ENCODE measurements at regions not wholly inside any gene's neighbourhood (a gene's known extent, or its start where the extent isn't known, plus 50 kb on each side); places are given as distances from the start of the nearest gene placed in this dataset.

GRCh38 chr9:107615321-107615720 lies 125.8 kb upstream of the KLF4 start:
- Histone ChIP-seq H4K20me1 (replicated peaks; ENCODE audit: insufficient read depth) (no peaks in the 10 kb centered on the region), H3F3A (replicated peaks; ENCODE audit: low read depth) (no peaks in the 10 kb centered on the region), H3K4me1 (ENCODE audit: insufficient read depth) (no peaks in the 10 kb centered on the region), H3K27me3 (ENCODE audit: insufficient read depth) (no peaks in the 10 kb centered on the region), H3K9me2 (ENCODE audit: insufficient read depth) (peaks cover 11% of the 10 kb centered on the region; the same call in 1 of the 2 replicates), H2AFZ (no peak overlapping the region), H3K27ac (ENCODE audit: low read depth) (no peak overlapping the region), H3K4me2 (no peak overlapping the region), H3K79me2 (replicated peaks; ENCODE audit: insufficient read depth) (no peaks in the 10 kb centered on the region), H3K4me3 (no peak overlapping the region), H3K36me3 (ENCODE audit: insufficient read depth) (no peaks in the 10 kb centered on the region)
- DNase-seq (ENCODE audit: low spot score) (no peak), ATAC-seq (no peak)
- no peak overlapping the region for H3K27ac Mint-ChIP-seq
- H3K4me3 Mint-ChIP-seq, result no peak overlapping the region
- H3K9me3 Mint-ChIP-seq, result no peaks in the 10 kb centered on the region
- no peaks in the 10 kb centered on the region for H3K4me1 Mint-ChIP-seq
- H3K36me3 Mint-ChIP-seq (ENCODE audit: low read depth), result no peaks in the 10 kb centered on the region
- H3K27me3 Mint-ChIP-seq (ENCODE audit: insufficient read depth, low read depth, poor library complexity), result peaks cover 4% of the 10 kb centered on the region
- no peak for TF ChIP-seq POLR2AphosphoS5 (IDR thresholded peaks at IDR 0.05; ENCODE audit: low read depth)
- TF ChIP-seq JUNB (IDR thresholded peaks at IDR 0.05; ENCODE audit: unreplicated experiment), result no peak
- no peak for TF ChIP-seq ETS1 (IDR thresholded peaks at IDR 0.05)
- TF ChIP-seq EZH2 (IDR thresholded peaks at IDR 0.05; ENCODE audit: low read depth, unreplicated experiment), result no peak
- TF ChIP-seq ZNF331 (CRISPR knock-in tag; IDR thresholded peaks at IDR 0.05; ENCODE audit: low read depth), result no peak
- no peak for TF ChIP-seq ZNF462 (CRISPR knock-in tag; IDR thresholded peaks at IDR 0.05)
- no peak for TF ChIP-seq REST (IDR thresholded peaks at IDR 0.05; ENCODE audit: unreplicated experiment)
- TF ChIP-seq ZNF114 (CRISPR knock-in tag; IDR thresholded peaks at IDR 0.05), result no peak
- TF ChIP-seq CTCF (conservative IDR thresholded peaks at IDR 0.05; ENCODE audit: low read depth in 2 of 2), result no peak
- TF ChIP-seq EZH2phosphoT487 (IDR thresholded peaks at IDR 0.05; ENCODE audit: unreplicated experiment), result no peak
- TF ChIP-seq CREB1 (CRISPR knock-in tag; IDR thresholded peaks at IDR 0.05; ENCODE audit: low read depth), result no peak
- no peak for TF ChIP-seq NANOG (IDR thresholded peaks at IDR 0.05; ENCODE audit: borderline replicate concordance)
- TF ChIP-seq STAT1 (IDR thresholded peaks at IDR 0.05; ENCODE audit: unreplicated experiment), result no peak

All from GM23338 (cell line).